Lower lobe of right lung (tissue), 2 donors: ENCODE measurements at regions not wholly inside any gene's neighbourhood (a gene's known extent, or its start where the extent isn't known, plus 50 kb on each side); places are given as distances from the start of the nearest gene placed in this dataset.
A peak's percentile ranks its signal among the peaks of the same experiment; 100 is the strongest.

Source experiments
- ATAC-seq, 2 donors: fragments of 200-7000 bp; cut with Tn5 transposase; one replicate each; pipeline ENCODE4 v1.9.1; 2020 to 2022; ENCODE audit warnings: mild to moderate bottlenecking in 2 of 2, moderate library complexity in 2 of 2
- DNase-seq: peaks from one replicate; pipeline ENCODE4 v3.0.0-alpha.2; 2020
- H3K27ac ChIP-seq: fragments of 200-600 bp; one replicate; pipeline ENCODE4 v1.8.0; 2022
- H3K27me3 ChIP-seq: fragments of 200-600 bp; one replicate; pipeline ENCODE4 v1.8.0; 2022; ENCODE audit warnings: low read depth
- H3K36me3 ChIP-seq: fragments of 200-600 bp; one replicate; pipeline ENCODE4 v1.8.0; 2022; ENCODE audit warnings: mild to moderate bottlenecking
- H3K4me1 ChIP-seq: fragments of 200-600 bp; one replicate; pipeline ENCODE4 v1.8.0; 2022
- H3K4me3 ChIP-seq: fragments of 200-600 bp; one replicate; pipeline ENCODE4 v1.8.0; 2022; ENCODE audit warnings: mild to moderate bottlenecking
- H3K9me3 ChIP-seq: fragments of 200-600 bp; one replicate; pipeline ENCODE4 v1.8.0; 2022
- intact Hi-C: fragments of 100-400 bp; cut with DNase I; formaldehyde crosslinking; loops from one replicate; pipeline ENCODE4 v1.11.0; 2022
- TF ChIP-seq, protein P1 (sequence below): fragments of 200-600 bp; IDR thresholded peaks from one replicate; pipeline ENCODE4 v1.8.0; 2022; ENCODE audit warnings: antibody characterized with exemption, mild to moderate bottlenecking
- donor health status: DM: no; HTN: yes; CAD: no; lungs with severe emphysema.

DNA sequence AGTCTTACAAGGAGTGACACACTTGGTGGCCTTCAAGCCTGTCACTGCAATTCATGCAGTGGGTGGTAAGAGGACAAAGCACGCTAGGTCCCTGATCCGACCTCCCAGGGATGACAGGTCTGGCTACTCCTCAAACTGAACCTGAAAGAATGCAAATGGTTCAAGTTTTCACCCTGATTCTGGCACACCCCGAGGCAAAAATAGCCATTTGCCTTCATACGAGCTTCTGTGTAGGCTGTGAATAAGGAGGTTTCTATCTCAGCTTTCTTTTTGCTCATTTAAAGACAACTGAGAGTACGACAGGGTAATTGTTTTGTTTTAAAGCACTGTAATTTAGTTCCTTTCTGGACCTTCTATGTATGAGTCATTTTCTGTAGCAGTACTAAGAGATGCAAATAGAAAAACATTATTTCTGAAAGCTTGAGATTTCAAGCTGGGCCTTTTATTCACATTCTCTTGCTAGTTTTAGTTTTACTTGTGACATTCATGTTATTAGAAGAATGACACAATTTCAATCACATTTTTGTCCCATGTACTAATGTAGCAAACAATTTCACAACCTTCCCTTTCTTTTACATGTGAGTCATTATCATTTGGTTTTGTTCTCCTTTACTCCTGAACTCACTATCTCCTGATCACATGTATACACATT, 56.6 kb upstream of the FDX1 start:
- no peaks in the 10 kb centered on the region for H3K9me3 ChIP-seq
- H3K4me1 ChIP-seq = peaks cover 24% of the 10 kb centered on the region
- no peaks in the 10 kb centered on the region for H3K36me3 ChIP-seq
- no peak for ATAC-seq
- TF ChIP-seq, protein P1, sequence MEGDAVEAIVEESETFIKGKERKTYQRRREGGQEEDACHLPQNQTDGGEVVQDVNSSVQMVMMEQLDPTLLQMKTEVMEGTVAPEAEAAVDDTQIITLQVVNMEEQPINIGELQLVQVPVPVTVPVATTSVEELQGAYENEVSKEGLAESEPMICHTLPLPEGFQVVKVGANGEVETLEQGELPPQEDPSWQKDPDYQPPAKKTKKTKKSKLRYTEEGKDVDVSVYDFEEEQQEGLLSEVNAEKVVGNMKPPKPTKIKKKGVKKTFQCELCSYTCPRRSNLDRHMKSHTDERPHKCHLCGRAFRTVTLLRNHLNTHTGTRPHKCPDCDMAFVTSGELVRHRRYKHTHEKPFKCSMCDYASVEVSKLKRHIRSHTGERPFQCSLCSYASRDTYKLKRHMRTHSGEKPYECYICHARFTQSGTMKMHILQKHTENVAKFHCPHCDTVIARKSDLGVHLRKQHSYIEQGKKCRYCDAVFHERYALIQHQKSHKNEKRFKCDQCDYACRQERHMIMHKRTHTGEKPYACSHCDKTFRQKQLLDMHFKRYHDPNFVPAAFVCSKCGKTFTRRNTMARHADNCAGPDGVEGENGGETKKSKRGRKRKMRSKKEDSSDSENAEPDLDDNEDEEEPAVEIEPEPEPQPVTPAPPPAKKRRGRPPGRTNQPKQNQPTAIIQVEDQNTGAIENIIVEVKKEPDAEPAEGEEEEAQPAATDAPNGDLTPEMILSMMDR = no peak
- peak overlapping the region; percentile 63 for H3K27ac ChIP-seq
- no peaks in the 10 kb centered on the region for H3K27me3 ChIP-seq
- no peak for DNase-seq
- intact Hi-C loops = loop anchor here (10.0 kb wide), 1 partner anchor 62 kb away; no protein-coding TSS in a partner anchor
- no peak overlapping the region for H3K4me3 ChIP-seq

DNA sequence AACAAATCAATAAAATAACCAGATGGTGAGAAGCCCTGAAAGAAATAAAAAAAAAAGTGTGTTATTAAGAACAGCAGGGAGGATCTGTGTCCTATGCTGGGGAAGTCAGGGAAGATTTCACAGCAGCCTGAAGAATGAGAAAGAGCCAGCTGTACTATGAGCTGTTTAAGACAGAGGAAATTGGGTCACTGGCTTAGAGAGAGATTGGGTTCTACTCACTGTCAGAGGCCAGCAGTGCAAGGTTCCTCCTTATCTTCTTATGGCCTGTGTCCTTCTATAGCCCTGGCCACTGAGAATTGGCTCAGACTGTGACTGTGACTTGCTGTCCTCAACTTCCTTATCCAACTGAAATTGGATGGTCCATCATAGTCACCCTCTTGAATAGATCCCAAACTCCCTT, 54.8 kb upstream of the FDX1 start:
- Histone ChIP-seq H3K4me3 (no peak overlapping the region), H3K27me3 (no peaks in the 10 kb centered on the region), H3K4me1 (peaks cover 31% of the 10 kb centered on the region), H3K36me3 (no peaks in the 10 kb centered on the region), H3K9me3 (no peaks in the 10 kb centered on the region), H3K27ac (no peak overlapping the region)
- ATAC-seq (peak; percentile 18 to 68), DNase-seq (no peak)
- TF ChIP-seq, protein P1 = no peak
- intact Hi-C loops = loop anchor here (5.0 to 10.0 kb wide), 2 partner anchors 60 to 173 kb away; no protein-coding TSS in a partner anchor

DNA sequence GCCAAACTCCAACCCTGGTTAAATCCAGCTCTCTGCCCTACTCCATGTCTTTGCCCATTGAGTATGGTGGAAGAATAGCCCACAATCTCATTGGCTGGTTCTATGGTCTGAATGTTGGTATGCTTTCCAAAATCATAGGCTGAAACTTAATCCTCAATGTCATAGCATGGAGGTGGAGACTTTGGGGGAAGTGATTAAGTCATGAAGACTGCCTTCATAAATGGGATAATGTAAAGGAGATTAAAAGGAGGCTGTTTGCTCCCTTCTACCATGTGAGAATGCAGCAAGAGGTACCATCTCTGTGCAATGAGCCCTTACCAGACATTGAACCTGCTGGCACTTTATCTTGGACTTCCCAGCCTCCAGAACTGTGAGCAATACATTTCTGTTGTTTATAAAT, 54.4 kb upstream of the FDX1 start:
- Histone ChIP-seq H3K4me1 (peaks cover 31% of the 10 kb centered on the region), H3K9me3 (no peaks in the 10 kb centered on the region), H3K4me3 (no peak overlapping the region), H3K27me3 (no peaks in the 10 kb centered on the region), H3K27ac (no peak overlapping the region), H3K36me3 (no peaks in the 10 kb centered on the region)
- DNase-seq = no peak
- intact Hi-C loops = loop anchor here (5.0 to 10.0 kb wide), 2 partner anchors 59 to 173 kb away; no protein-coding TSS in a partner anchor
- no peak for ATAC-seq
- TF ChIP-seq, protein P1 = no peak

DNA sequence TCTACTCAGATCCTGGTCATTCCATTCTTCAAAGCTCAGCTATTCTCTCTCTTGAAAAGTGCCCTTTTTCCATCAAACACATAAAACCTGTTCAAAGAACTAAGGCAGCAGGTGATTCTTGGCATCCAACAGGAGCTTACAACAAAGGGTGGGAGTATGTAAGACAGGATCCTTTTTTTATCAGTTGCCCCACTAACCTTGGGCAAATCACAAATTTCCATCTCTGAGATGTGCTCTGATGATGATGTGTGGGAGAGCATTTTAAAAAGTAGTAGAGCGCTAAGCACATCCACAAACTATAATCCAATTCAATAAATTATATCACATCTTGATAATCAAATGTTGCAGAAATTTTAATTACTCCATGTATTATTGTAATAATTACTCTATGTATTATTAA, 53.7 kb upstream of the FDX1 start:
- Histone ChIP-seq H3K27ac (no peak overlapping the region), H3K27me3 (no peaks in the 10 kb centered on the region), H3K9me3 (no peaks in the 10 kb centered on the region), H3K4me3 (no peak overlapping the region), H3K4me1 (peaks cover 31% of the 10 kb centered on the region), H3K36me3 (no peaks in the 10 kb centered on the region)
- TF ChIP-seq, protein P1 = no peak
- ATAC-seq = no peak
- intact Hi-C loops = loop anchor here (5.0 to 10.0 kb wide), 2 partner anchors 59 to 174 kb away; no protein-coding TSS in a partner anchor
- no peak for DNase-seq

DNA sequence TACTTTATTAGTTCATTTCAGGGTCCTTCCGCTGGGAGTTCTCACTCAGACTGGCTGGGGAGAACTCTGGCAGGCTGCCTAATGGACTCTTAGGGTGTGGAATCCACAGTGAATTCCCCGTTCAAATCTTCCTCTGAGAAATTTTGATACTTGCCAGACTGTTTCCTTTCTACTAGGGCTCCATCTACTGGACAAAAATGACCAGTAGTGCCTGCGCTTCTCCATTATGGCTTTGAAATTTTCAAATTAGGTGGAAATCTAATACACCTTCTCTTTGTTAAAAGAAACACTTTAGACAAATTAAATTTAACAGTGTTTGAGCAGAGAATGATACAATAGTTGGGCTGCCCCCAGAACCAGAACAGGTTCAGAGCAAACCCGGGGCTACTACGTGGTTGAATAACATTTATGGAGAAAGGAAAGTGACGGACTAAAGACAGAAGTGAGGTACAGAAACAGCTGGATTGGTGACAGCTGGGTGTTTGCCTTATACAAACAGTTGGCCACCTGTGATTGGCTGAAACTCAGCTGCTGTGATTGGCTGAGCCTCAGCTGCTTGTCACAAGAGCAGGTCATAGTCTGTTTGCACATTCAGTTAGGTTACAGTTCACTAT, 52.9 kb upstream of the FDX1 start:
- intact Hi-C loops = loop anchor here (5.0 to 10.0 kb wide), 2 partner anchors 58 to 175 kb away; no protein-coding TSS in a partner anchor
- H3K36me3 ChIP-seq = no peaks in the 10 kb centered on the region
- peaks cover 31% of the 10 kb centered on the region for H3K4me1 ChIP-seq
- no peaks in the 10 kb centered on the region for H3K9me3 ChIP-seq
- peak overlapping the region; percentile 56 for H3K27ac ChIP-seq
- TF ChIP-seq, protein P1 = peak; percentile 82
- H3K4me3 ChIP-seq = peak overlapping the region; percentile 28
- ATAC-seq = peak; percentile 88 to 93
- DNase-seq = peak; percentile 74
- H3K27me3 ChIP-seq = no peaks in the 10 kb centered on the region
